NCI-H146 treated with DMSO at 0.1 percent for 48 hours (cell line): ENCODE measurements at regions not wholly inside any gene's neighbourhood (a gene's known extent, or its start where the extent isn't known, plus 50 kb on each side); places are given as distances from the start of the nearest gene placed in this dataset.
"Not testable (repeated sequence)": the region's sequence is repeated elsewhere in the genome, so short reads cannot be mapped to it uniquely, and the experiment has no call there.

Source experiments
- DNase-seq: peaks from one replicate; lab custom pipeline; 2025; ENCODE audit not compliant: unreplicated experiment; lab: John Stamatoyannopoulos, UW

DNA sequence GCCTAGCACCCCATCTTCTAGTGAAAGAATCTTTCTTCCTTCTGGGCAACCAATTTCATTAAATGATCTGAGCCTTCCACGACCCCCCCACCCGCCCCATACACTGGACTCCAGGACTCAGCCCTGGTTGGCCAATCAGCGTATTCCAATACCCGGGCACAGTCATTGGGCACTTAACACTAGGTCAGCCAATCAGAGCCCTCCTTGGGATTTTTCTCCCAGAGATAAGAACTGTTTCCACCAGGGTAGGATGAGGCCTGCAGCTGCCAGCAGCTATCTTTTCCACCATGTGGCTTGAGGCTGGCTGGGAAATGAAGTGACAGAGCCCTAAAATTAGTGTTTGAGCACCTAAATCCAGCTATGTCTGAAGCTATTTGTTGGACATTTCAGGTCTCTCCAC lies 418.8 kb downstream of the BCOR start:
- DNase-seq: no peak

DNA sequence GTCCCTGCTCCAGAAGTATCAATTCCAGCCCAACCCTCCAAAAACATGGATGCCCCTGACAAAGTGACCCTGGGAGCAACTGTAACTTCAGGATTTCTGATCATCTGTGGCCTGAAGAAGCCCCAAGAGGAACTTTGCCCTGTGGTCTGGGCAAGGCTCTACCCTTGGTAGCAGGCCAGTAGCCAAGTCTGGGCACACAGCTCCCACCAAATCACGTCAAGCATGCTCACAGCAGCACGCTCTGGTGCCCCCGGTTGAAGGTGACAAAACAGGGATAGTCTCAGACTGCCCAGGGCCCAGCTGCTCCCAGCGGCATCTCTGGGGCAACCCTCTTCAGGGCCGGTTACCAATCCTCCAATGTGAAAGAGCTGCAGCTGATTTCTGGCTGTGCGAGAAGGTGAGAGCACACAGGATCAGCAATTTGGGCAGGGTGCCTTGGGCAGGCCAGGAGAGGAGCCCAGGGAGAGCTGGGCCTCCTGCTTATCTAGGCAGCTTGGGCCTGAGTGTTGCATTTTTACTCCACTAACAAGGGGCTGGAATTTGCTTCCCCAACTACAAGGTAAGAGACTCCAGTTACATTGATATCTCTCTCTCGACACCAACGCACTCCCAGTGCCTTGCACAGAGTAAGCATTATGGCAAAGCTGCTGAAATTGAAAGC lies 418.1 kb downstream of the BCOR start:
- DNase-seq: no peak

DNA sequence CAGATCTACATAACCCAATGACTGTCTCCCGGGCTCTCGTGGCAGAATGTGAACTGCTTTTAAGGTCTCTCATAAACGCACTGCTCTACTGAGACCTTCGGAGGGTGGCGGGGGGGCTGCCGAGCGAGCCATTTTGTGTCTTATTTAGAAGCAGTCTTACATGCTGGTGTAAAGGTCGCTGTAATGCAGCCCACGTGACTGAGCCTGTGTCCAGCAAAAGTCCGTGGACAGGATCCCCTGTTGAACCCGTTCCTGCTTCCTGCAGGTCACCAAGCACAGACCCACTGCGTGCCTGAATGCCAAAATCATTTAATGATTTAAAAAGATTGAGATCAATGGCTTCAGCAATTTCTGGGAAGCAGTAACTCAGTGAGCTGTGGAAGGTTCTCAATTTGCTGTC lies 415.9 kb downstream of the BCOR start:
- DNase-seq: no peak

DNA sequence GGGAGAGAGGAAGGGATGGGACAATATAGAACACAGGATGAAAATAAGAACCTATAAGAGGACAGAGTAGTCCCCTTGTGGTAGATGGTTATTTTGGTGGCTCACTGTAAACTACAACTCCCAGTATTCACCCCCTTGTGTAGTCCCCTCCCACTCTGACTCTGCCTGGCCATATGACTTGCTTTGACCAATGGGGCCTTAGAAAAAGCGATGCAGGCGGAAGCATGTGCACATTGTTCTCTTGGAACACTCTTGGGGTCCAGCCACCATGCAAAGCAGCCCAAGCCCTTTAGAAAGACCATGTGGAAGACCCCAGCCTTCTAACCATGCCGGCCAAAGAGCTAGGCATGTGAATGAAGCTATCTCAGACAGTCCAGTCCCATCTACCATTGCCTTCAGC lies 415.0 kb downstream of the BCOR start:
- DNase-seq: no peak

- no peak for DNase-seq
Observed at GRCh38 chrX:39688219-39688575, 409.6 kb downstream of the BCOR start.

- DNase-seq: peak; percentile 34
Observed at GRCh38 chrX:39688576-39689375, 409.0 kb downstream of the BCOR start.

- DNase-seq: no peak
Observed at GRCh38 chrX:39689376-39690104, 408.2 kb downstream of the BCOR start.

- DNase-seq: no peak
Observed at GRCh38 chrX:39690541-39691415, 407.0 kb downstream of the BCOR start.

- DNase-seq: no peak
Observed at GRCh38 chrX:39691724-39692123, 406.0 kb downstream of the BCOR start.

GRCh38 chrX:39692796-39693195 lies 405.0 kb downstream of the BCOR start:
- DNase-seq: no peak

DNA sequence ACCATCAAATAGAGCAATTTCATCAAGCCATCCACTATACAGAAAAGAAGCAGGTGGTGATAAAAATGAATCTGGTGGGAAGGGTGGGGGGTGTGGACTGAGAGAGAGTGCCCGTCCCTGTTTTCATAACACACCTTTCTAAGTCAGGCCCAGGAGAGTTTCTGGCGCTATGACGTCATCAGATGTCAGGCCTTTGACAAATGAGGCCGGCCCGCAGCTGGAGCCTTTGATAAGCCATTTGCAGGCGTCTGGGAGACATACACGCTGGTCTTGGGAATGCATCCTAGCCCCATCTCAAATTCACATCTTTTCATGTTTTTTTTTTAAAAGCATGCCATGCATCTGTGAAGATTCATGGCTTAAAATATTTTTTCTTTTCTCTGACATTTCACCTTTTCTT lies 404.5 kb downstream of the BCOR start:
- DNase-seq: peak; percentile 12

- DNase-seq: not testable (repeated sequence)
Observed at GRCh38 chrX:39702636-39703035, 395.1 kb downstream of the BCOR start.

GRCh38 chrX:39703307-39703706 lies 394.5 kb downstream of the BCOR start:
- DNase-seq: no peak

DNA sequence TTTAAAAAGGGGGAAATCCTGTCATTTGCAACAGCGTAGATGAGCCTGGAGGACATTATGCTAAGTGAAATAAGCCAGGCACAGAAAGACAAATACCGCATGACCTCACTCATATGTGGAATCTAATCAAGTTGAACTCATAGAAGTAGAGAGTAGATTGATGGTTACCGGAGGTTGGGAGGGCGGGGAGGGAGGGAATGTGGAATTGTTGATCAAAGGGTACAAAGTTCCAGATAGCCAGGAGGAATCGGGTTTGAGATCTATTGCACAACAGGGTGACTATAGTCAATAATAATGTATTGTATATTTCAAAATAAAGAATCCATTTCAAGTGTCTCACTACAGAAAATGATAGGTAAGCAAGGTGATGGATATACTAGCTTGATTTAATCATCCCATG lies 393.2 kb downstream of the BCOR start:
- no peak for DNase-seq

DNA sequence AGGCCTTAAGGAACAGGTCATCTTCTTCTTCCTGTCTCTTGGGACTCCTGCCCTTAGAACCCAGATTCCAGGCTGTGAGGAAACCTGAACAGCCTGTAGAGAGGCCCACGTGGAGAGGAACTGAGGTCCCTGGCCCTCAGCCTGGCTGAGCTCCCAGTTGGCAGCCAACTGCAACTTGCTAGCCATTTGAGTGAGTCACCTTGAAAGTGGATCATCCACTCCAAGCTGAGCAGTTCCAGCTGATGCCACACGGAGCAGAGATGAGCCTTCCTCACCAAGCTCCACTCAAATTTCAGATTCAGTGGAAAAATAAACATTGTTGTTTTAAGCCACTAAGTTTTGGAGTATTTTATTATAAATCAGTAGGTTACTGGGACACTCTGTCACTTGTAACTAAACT lies 392.5 kb downstream of the BCOR start:
- DNase-seq: no peak

GRCh38 chrX:39709364-39709763 lies 388.4 kb downstream of the BCOR start:
- no peak for DNase-seq

GRCh38 chrX:39709812-39710211 lies 387.9 kb downstream of the BCOR start:
- no peak for DNase-seq

GRCh38 chrX:39710776-39711175 lies 387.0 kb downstream of the BCOR start:
- no peak for DNase-seq

DNA sequence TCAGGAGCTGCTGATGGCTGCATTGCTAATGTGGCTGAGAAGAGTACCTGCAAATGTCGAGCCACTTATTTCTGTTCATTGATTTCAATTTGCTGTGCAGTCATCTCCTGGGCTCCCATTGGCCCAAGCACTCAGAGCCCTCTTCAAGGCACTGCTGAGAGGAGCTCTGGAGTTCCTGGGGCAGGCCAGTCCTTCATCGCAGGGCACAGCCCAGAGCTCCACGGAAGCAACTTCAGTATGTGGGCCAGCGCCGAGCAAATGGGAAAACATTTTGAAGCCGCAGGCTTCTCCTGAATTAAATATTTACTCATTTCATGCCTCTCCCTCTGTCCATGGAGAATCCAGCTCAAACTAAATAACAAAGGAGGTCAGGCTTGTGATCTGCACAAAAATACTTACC lies 383.3 kb downstream of the BCOR start:
- DNase-seq: peak; percentile 3

DNA sequence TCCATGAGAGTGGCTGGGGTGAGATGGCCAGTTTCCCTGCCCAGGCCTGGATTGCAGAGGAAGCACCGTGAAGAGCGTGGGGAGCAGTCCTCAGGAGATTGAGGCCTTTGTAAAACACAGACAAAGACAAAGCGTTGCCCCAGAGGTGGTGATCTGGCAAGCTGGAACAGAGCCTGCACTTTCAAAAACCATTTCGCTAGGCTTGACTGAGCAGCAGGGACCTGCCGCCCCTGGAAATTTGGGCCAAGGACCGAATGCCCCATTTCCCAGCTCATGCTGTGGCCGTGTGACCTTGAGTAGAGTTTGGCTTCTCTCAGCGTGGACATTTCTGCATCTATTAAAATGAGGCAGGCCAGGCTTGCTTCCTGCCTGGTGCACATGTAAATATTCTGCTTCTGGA lies 381.4 kb downstream of the BCOR start:
- DNase-seq: no peak
